GM12874 (cell line): ENCODE measurements at regions not wholly inside any gene's neighbourhood (a gene's known extent, or its start where the extent isn't known, plus 50 kb on each side); places are given as distances from the start of the nearest gene placed in this dataset.

Source experiments
- TF ChIP-seq, protein P1 (sequence below): IDR thresholded peaks from 2 replicates; pipeline ENCODE4 v1.5.1; 2011; ENCODE audit warnings: low read depth, mild to moderate bottlenecking, control low read depth, low read length, moderate library complexity; ENCODE audit not compliant: insufficient read depth

DNA sequence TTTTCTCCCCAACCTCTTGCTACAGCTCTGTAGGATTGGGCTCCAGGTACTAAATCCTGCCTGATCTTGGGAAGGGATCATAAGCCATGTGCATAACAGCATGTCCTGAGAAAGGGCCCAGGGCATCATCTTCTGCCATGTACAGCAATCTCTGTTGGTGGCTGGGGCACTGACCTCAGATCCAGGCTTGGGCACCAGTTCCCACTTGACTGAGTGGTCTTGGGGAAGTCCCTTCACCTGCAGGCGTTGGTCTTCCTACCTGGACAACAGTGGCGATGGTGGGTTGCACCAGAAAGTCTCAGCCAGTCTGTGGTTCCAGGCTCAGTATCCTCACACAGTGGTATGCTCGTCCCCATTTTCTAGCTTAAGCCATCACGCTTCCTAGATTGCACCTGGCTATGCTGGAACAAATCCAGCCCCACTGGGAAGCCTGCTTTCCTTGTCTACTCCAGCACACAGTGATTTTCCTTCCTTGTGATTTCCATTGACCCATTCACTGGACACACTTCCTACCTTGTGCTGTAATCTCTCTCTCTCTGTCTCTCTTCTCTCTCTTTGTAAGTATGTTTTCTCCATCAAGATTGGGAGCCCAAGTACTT lies 121.7 kb upstream of the PITX1 start:
- TF ChIP-seq, protein P1, sequence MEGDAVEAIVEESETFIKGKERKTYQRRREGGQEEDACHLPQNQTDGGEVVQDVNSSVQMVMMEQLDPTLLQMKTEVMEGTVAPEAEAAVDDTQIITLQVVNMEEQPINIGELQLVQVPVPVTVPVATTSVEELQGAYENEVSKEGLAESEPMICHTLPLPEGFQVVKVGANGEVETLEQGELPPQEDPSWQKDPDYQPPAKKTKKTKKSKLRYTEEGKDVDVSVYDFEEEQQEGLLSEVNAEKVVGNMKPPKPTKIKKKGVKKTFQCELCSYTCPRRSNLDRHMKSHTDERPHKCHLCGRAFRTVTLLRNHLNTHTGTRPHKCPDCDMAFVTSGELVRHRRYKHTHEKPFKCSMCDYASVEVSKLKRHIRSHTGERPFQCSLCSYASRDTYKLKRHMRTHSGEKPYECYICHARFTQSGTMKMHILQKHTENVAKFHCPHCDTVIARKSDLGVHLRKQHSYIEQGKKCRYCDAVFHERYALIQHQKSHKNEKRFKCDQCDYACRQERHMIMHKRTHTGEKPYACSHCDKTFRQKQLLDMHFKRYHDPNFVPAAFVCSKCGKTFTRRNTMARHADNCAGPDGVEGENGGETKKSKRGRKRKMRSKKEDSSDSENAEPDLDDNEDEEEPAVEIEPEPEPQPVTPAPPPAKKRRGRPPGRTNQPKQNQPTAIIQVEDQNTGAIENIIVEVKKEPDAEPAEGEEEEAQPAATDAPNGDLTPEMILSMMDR, result no peak

DNA sequence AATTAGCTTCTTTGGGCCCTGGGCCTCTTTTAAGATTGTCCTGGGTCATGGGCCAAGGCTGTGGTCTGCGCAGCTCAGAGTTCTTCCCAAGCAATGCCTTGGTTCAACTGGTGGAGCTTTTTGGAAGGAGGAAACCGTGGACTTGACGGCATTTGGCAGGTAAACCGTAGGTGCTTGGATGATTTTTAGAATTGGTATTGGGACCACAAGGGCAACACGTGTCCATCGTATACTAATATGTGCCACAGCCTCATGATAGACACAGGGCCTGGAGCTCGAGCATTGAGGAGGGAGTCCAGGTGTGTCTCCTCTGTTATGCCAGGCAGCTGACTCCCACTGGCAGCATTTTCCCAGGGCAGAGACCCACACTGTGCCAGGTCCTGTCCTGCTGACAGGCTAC lies 120.9 kb upstream of the PITX1 start:
- TF ChIP-seq, protein P1, result no peak

DNA sequence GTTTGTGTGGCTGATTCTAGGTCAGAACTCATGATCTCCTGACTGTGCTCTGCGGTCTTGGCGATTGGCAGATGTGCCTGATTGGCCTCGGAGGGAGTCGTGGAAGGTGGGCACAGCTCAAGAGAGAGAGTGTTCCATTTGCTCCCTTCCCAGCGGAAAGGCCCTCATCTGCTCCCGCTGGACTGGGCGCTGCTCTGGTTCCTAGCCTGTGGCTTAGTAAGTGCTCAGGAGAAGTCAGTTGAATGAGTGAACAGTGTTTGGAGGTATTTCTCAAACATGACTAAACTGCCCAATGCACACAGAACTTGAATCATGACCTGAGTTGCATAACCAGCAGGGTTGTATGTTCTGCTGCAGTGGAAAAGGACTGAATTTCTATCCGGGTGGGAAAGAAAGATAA lies 120.2 kb upstream of the PITX1 start:
- TF ChIP-seq, protein P1, result no peak

DNA sequence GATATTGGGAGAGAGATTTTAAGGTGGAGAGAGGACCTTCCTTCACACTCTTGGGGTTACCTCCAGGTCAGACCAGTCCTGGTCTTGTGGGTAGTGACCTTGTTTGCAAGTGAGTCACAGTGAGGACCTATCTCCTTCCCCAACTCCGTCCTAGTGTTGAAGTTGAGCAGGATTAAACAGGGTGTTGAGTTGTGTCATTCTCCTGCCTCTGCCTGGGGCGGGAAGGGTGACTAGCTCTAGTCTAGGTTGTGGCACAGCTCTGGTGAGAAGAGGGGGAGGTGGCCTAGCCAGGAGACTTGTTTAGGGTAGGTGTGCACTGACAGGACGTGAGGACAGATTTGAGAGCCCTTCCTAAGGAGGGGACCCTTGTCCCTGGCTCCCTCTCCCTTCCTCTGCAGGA lies 119.6 kb upstream of the PITX1 start:
- TF ChIP-seq, protein P1, result no peak

DNA sequence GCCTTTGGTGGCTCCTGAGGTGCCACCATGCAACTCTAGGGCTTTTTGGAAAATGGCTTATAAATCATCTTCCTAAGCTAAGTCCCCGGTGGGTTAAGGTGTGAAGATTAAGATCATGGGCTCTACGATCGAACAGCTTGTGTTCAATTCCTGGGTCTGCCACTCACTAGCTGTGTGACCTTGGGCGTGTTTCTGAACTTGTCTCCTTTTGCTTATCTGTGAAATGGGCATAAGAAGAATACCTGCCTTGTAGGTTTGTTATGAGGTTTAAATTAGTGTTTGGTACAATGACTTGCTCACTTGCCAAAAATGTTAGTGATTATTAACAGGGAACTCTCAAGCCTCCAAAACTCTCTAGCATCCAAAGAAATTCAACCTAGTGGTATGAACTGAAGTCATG lies 119.2 kb upstream of the PITX1 start:
- TF ChIP-seq, protein P1, result no peak

DNA sequence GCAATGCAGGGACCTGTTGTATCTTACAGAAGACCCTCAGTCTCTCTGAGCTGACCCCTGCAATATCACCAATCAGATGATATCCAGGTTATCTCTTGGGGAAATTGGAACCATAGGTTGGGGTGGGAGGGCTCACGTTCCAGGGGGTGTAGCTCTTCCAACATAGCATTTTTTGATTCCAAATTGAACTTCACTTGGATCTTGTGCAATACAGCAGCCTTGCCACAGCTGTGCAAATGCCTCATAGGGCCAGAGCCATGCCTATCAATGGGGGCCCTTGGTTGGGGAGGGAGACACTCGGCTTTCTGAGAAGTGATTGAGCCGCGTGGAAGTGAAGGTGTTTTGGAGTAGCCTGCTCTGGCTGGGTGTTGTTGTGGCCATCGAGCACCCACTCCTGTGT lies 117.2 kb upstream of the PITX1 start:
- TF ChIP-seq, protein P1, result no peak

DNA sequence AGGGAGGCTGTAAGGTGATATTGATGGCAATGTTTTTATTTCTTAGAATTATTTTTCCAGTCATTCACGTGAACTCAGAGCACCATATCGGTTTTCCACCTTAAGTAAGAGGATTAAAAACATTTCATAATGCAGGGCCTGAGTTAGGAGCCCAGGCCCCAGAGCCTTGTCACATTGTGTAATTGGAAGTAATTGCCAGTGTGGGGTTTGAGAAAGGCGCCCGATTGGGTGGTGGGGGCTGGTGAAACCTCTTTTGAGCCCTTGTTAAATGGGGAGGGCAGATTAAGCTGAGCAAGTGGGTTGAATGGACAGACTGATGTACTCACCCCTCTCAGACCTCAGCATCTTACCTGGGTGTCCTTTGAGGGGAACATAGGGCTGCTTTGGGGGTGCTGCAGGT lies 116.7 kb upstream of the PITX1 start:
- TF ChIP-seq, protein P1, result no peak
